ENCODE measurements at regions not wholly inside any gene's neighbourhood (a gene's known extent, or its start where the extent isn't known, plus 50 kb on each side); places are given as distances from the start of the nearest gene placed in this dataset.

GRCh38 chr6:169939554-169940164 lies 188.2 kb downstream of the ERMARD start:
- H3K4me1 ChIP-seq (replicated peaks in 1 of 2): peaks cover 31 to 41% of the 10 kb centered on the region in 2 donors
- peak overlapping the region; percentile 51 to 73 for H3K27ac ChIP-seq
- H3K4me3 ChIP-seq: no peak overlapping the region
- no peak for ATAC-seq (replicated peaks in 6 of 8)
- in situ Hi-C loops (cut with MboI; ENCODE audit: low pct_unique_long_range_greater_than_20kb in 2 of 9, low sequenced_read_pairs in 9 of 9, unreplicated experiment in 9 of 9): no loop called here
- 60 to 98% (median 83%) methylated on average over 3 to 17 of the region's 32 CpGs; no CpG with 5 or more reads in 4 of the 10 experiments for WGBS, 10 experiments

GRCh38 chr6:169938731-169939130 lies 187.3 kb downstream of the ERMARD start:
- no peak overlapping the region for H3K4me3 ChIP-seq
- in situ Hi-C loops (cut with MboI; ENCODE audit: low pct_unique_long_range_greater_than_20kb in 2 of 9, low sequenced_read_pairs in 9 of 9, unreplicated experiment in 9 of 9): no loop called here
- H3K4me1 ChIP-seq (replicated peaks in 1 of 2): peaks cover 35 to 41% of the 10 kb centered on the region in 2 donors
- 20 to 88% (median 82%) methylated on average over 1 to 4 of the region's 15 CpGs; no CpG with 5 or more reads in 5 of the 10 experiments for WGBS, 10 experiments
- H3K27ac ChIP-seq: no peak overlapping the region
- ATAC-seq (replicated peaks in 6 of 8): no peak

- Histone ChIP-seq H3K4me1 (replicated peaks in 1 of 2) (peaks cover 38 to 41% of the 10 kb centered on the region in 2 donors), H3K4me3 (no peak overlapping the region), H3K27ac (no peak overlapping the region)
- ATAC-seq (replicated peaks in 6 of 8): no peak
- in situ Hi-C loops (cut with MboI; ENCODE audit: low pct_unique_long_range_greater_than_20kb in 2 of 9, low sequenced_read_pairs in 9 of 9, unreplicated experiment in 9 of 9): no loop called here
- no CpG with 5 or more reads among the region's 14 CpGs for WGBS, 10 experiments
Measured at GRCh38 chr6:169938262-169938701, 186.9 kb downstream of the ERMARD start.

- Histone ChIP-seq H3K4me3 (no peak overlapping the region), H3K4me1 (replicated peaks in 1 of 2) (peaks cover 45 to 48% of the 10 kb centered on the region in 2 donors), H3K27ac (no peak overlapping the region)
- in situ Hi-C loops (cut with MboI; ENCODE audit: low pct_unique_long_range_greater_than_20kb in 2 of 9, low sequenced_read_pairs in 9 of 9, unreplicated experiment in 9 of 9): no loop called here
- 0 to 100% (median 90%) methylated on average over 1 to 9 of the region's 23 CpGs; no CpG with 5 or more reads in 6 of the 10 experiments for WGBS, 10 experiments
- no peak for ATAC-seq (replicated peaks in 6 of 8)
Measured at GRCh38 chr6:169937389-169938261, 186.2 kb downstream of the ERMARD start.

- in situ Hi-C loops (cut with MboI; ENCODE audit: low pct_unique_long_range_greater_than_20kb in 2 of 9, low sequenced_read_pairs in 9 of 9, unreplicated experiment in 9 of 9): no loop called here
- H3K27ac ChIP-seq: no peak overlapping the region
- ATAC-seq (replicated peaks in 6 of 8): no peak
- peaks cover 53 to 57% of the 10 kb centered on the region in 2 donors for H3K4me1 ChIP-seq (replicated peaks in 1 of 2)
- 40 to 100% (median 86%) methylated on average over 1 to 3 of the region's 34 CpGs; no CpG with 5 or more reads in 5 of the 10 experiments for WGBS, 10 experiments
- no peak overlapping the region for H3K4me3 ChIP-seq
Measured at GRCh38 chr6:169936355-169936975, 185.0 kb downstream of the ERMARD start.

GRCh38 chr6:169935861-169936260 lies 184.4 kb downstream of the ERMARD start:
- in situ Hi-C loops (cut with MboI; ENCODE audit: low pct_unique_long_range_greater_than_20kb in 2 of 9, low sequenced_read_pairs in 9 of 9, unreplicated experiment in 9 of 9): no loop called here
- H3K4me3 ChIP-seq: no peak overlapping the region
- WGBS, 10 experiments: 0 to 100% (median 80%) methylated on average over 1 to 2 of the region's 8 CpGs; no CpG with 5 or more reads in 5 of the 10 experiments
- no peak overlapping the region for H3K27ac ChIP-seq
- ATAC-seq (replicated peaks in 6 of 8): no peak
- H3K4me1 ChIP-seq (replicated peaks in 1 of 2): peaks cover 50 to 58% of the 10 kb centered on the region in 2 donors

GRCh38 chr6:169935348-169935718 lies 183.9 kb downstream of the ERMARD start:
- 28 to 100% (median 63%) methylated on average over 1 to 9 of the region's 14 CpGs; no CpG with 5 or more reads in 4 of the 10 experiments for whole genome bisulfite sequencing, 10 experiments
- in situ Hi-C loops (cut with MboI; ENCODE audit: low pct_unique_long_range_greater_than_20kb in 2 of 9, low sequenced_read_pairs in 9 of 9, unreplicated experiment in 9 of 9): no loop called here
- no peak for ATAC-seq (replicated peaks in 6 of 8)

GRCh38 chr6:169934699-169935347 lies 183.4 kb downstream of the ERMARD start:
- in situ Hi-C loops (cut with MboI; ENCODE audit: low pct_unique_long_range_greater_than_20kb in 2 of 9, low sequenced_read_pairs in 9 of 9, unreplicated experiment in 9 of 9): no loop called here
- H3K27ac ChIP-seq: no peak overlapping the region
- ATAC-seq (replicated peaks in 6 of 8): no peak
- no peak overlapping the region for H3K4me3 ChIP-seq
- peaks cover 40 to 48% of the 10 kb centered on the region in 2 donors for H3K4me1 ChIP-seq (replicated peaks in 1 of 2)
- WGBS, 10 experiments: 70 to 100% (median 92%) methylated on average over 2 to 12 of the region's 22 CpGs; no CpG with 5 or more reads in 2 of the 10 experiments

More at GRCh38 chr6:169935348-169935718, 183.9 kb downstream of the ERMARD start:
- Histone ChIP-seq H3K27ac (no peak overlapping the region), H3K4me3 (no peak overlapping the region), H3K4me1 (replicated peaks in 1 of 2) (peaks cover 45 to 53% of the 10 kb centered on the region in 2 donors)

- in situ Hi-C loops (cut with MboI; ENCODE audit: low pct_unique_long_range_greater_than_20kb in 2 of 9, low sequenced_read_pairs in 9 of 9, unreplicated experiment in 9 of 9): no loop called here
- WGBS, 10 experiments: 11 to 93% (median 93%) methylated on average over 3 to 18 of the region's 37 CpGs; no CpG with 5 or more reads in 5 of the 10 experiments
- no peak overlapping the region for H3K4me3 ChIP-seq
- no peak overlapping the region for H3K27ac ChIP-seq
- H3K4me1 ChIP-seq (replicated peaks in 1 of 2): peaks cover 32 to 44% of the 10 kb centered on the region in 2 donors
- peak in 2 of 8 experiments; percentile 47 to 100 for ATAC-seq (replicated peaks in 6 of 8)
Measured at GRCh38 chr6:169933839-169934698, 182.6 kb downstream of the ERMARD start.

- no peak for ATAC-seq (replicated peaks in 6 of 8)
- WGBS, 10 experiments: 50 to 92% (median 82%) methylated on average over 2 to 6 of the region's 17 CpGs; no CpG with 5 or more reads in 5 of the 10 experiments
- no peak overlapping the region for H3K27ac ChIP-seq
- peaks cover 26 to 37% of the 10 kb centered on the region in 2 donors for H3K4me1 ChIP-seq (replicated peaks in 1 of 2)
- in situ Hi-C loops (cut with MboI; ENCODE audit: low pct_unique_long_range_greater_than_20kb in 2 of 9, low sequenced_read_pairs in 9 of 9, unreplicated experiment in 9 of 9): no loop called here
- no peak overlapping the region for H3K4me3 ChIP-seq
Measured at GRCh38 chr6:169933251-169933821, 181.9 kb downstream of the ERMARD start.

- H3K4me3 ChIP-seq: no peak overlapping the region
- 52 to 100% (median 72%) methylated on average over 1 to 13 of the region's 22 CpGs; no CpG with 5 or more reads in 4 of the 10 experiments for WGBS, 10 experiments
- peaks cover 18 to 31% of the 10 kb centered on the region in 2 donors for H3K4me1 ChIP-seq (replicated peaks in 1 of 2)
- in situ Hi-C loops (cut with MboI; ENCODE audit: low pct_unique_long_range_greater_than_20kb in 2 of 9, low sequenced_read_pairs in 9 of 9, unreplicated experiment in 9 of 9): no loop called here
- peak in 5 of 8 experiments; percentile 45 to 98 (median 91) for ATAC-seq (replicated peaks in 6 of 8)
- H3K27ac ChIP-seq: no peak overlapping the region
Measured at GRCh38 chr6:169932491-169932890, 181.1 kb downstream of the ERMARD start.
